RWPE1 (cell line): ENCODE measurements at regions not wholly inside any gene's neighbourhood (a gene's known extent, or its start where the extent isn't known, plus 50 kb on each side); places are given as distances from the start of the nearest gene placed in this dataset.

Experiments
- CTCF ChIA-PET: fragments of 350-600 bp; sonication (Branson Sonifier 250); formaldehyde crosslinking; extraction: SDS; loops from one replicate; lab custom pipeline; 2021; lab: Yijun Ruan, JAX
- POLR2A ChIA-PET: fragments of 400-600 bp; formaldehyde crosslinking; extraction: SDS; loops from one replicate; lab custom pipeline; 2020; ENCODE audit warnings: antibody characterized with exemption; ENCODE audit not compliant: low non-redundant PET; lab: Yijun Ruan, JAX
- DNase-seq: peaks from one replicate; pipeline ENCODE4 v3.0.0; 2012; ENCODE audit warnings: low spot score
- H3K27ac ChIP-seq: fragments of 450-650 bp; 2 replicates; pipeline ENCODE4 v1.5.1; 2017
- CTCF ChIP-seq: fragments of 450-650 bp; conservative IDR thresholded peaks from 2 replicates; pipeline ENCODE4 v1.5.1; 2017; ENCODE audit warnings: low read depth, mild to moderate bottlenecking

DNA sequence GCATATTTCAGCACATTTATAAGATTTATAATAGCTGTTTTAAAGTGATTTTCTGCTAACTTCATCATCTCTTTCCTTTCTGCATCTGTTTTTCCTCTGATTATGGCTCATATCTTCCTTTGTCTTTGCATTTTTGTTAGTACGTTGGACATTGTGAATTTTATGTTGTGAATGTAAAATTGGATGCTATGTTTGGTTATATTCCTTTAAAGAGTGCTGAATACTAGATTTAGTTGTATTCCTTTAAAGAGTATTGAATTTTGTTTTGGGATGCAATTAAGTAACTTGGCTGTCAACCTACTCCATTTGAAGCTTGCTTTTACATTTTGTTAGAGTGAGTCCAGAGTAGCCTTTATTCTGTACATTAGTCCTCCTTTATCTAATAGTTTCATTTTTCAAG, 81.2 kb downstream of the ZNF777 start:
- no peak overlapping the region for H3K27ac ChIP-seq
- TF ChIP-seq CTCF: no peak
- DNase-seq: no peak
- ChIA-PET POLR2A (no interaction called here), CTCF (no interaction called here)

DNA sequence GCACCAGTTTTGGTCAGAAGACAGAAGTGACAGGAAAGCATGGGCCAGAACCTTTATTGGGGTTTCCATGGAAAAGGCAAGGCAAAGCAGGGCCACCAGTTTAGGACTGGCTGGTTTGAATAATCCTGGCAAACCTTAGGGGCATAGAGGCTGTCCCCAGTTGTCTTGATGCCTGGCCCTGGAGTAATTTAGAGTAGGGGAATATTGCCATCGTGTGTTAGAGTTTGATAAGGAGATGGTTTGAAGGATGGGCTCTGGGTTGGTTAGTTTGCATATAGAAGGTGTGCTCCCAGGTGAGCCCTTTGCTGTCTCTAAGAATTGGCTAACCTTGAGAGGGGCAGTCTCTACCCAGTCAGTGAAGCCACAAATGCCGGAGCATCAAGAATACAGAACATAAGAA, 79.6 kb downstream of the ZNF777 start:
- POLR2A ChIA-PET: no interaction called here
- CTCF ChIA-PET: no interaction called here
- TF ChIP-seq CTCF: no peak
- DNase-seq: no peak
- H3K27ac ChIP-seq: no peak overlapping the region
